ENCODE measurements at regions not wholly inside any gene's neighbourhood (a gene's known extent, or its start where the extent isn't known, plus 50 kb on each side); places are given as distances from the start of the nearest gene placed in this dataset.
A peak's percentile ranks its signal among the peaks of the same experiment; 100 is the strongest.

DNA sequence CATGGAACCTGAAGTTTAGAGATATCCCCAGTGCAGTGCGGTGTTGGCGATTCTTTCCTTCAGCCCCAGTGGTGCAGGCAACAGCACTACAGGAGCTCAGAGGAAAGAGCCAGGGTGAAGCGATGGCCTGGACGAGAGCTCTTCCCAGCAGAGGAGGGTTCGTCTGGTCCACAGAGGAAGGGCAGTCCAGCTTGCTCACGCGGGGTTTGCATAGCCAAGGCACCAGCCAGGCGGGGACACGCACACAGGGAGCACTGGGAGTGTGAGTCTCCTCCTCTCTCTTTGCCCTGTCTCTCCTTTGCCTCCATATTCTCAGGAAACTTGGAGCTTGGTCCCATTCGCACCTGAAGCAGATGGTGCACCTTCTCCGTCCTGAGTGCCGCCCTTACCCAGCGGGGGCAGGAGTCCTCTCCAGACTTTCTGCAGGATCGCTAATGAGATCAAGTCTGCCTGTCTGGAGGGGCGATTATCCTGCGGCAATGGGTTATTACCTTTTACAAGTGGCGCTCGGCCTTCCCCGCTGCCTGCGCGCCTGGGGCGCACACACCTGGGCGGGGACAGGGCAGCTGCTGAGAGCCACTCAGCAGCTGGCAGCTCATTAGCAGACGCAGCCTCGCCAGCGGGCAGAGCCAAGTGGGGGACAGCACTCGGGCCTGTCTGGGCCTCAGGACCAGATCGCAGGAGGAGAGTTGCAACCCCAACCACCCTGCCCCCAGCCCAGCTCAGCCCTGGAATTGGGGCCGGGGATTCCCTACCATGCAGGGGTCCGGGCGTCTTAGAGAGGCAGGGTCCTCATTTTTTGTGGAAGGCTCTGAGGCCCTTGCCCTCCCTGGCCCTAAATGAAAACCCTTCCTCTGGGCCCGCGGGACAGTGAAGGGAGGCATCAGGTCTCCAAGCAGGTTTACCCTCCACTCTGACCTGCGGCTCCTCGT, 119.0 kb upstream of the MEF2A start:
- intact Hi-C loops (cut with DNase I): no loop called here

DNA sequence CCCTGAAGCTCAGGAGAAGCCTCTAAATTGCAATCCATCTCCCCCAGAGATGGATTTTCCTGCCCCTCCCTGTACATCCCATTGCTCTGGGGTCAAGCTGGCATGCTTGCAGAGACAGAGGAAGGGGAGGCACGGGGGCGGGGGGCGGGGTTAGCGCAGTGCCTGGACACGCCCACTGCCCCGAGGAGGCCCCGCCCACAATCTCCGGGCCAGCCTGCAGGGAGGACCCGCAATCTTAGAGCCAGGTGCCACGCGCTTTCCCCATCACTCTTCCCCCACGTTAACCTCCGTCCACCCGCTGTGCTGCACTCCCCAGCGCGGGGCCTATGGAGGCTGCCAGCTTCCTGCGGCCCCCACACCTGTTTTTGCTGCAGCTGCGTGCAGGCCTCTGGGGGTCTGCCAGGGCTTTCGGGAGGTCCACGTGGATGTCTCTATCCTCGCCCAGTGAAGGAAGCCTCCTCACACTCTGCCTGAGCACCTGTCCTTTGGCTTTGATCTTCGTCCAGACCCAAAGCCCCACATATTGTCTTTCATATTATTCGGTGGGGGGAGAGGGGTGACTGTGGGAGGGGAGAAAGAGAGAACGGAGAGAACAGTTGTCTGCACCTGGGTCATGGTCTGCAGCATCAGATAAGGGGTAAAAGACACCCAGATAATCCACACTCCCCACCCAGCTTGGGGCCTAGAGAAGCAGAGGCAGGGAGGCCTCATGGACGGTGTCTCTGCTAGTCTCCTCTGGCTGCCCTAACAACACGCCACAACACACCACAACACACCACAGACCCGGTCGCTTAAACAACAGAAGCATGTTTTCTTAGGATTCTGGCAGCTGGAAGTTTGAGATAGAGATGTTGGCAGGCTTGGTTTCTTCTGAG, 118.0 kb upstream of the MEF2A start:
- H3K4me3 ChIP-seq: no peak overlapping the region
- H3K27me3 ChIP-seq: peaks cover 9% of the 10 kb centered on the region
- no peaks in the 10 kb centered on the region for H3K36me3 ChIP-seq (replicated peaks in 1 of 2)
- peaks cover 0 to 16% of the 10 kb centered on the region in 2 donors for H3K4me1 ChIP-seq (replicated peaks in 1 of 2)
- WGBS, 4 donors: 46 to 67% (median 54%) methylated on average over 15 to 28 of the region's 28 CpGs
- intact Hi-C loops (cut with DNase I): no loop called here
- no peaks in the 10 kb centered on the region for H3K9me3 ChIP-seq (replicated peaks in 1 of 3)
- H3K27ac ChIP-seq: no peak overlapping the region
- peak in 2 of 7 donors; percentile 9 to 17 for DNase-seq
- TF ChIP-seq POLR2A (IDR thresholded peaks at IDR 0.05): no peak
- TF ChIP-seq, protein P1, sequence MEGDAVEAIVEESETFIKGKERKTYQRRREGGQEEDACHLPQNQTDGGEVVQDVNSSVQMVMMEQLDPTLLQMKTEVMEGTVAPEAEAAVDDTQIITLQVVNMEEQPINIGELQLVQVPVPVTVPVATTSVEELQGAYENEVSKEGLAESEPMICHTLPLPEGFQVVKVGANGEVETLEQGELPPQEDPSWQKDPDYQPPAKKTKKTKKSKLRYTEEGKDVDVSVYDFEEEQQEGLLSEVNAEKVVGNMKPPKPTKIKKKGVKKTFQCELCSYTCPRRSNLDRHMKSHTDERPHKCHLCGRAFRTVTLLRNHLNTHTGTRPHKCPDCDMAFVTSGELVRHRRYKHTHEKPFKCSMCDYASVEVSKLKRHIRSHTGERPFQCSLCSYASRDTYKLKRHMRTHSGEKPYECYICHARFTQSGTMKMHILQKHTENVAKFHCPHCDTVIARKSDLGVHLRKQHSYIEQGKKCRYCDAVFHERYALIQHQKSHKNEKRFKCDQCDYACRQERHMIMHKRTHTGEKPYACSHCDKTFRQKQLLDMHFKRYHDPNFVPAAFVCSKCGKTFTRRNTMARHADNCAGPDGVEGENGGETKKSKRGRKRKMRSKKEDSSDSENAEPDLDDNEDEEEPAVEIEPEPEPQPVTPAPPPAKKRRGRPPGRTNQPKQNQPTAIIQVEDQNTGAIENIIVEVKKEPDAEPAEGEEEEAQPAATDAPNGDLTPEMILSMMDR (IDR thresholded peaks at IDR 0.05): no peak

More for the DNA sequence above, 119.0 kb upstream of the MEF2A start:
- H3K36me3 ChIP-seq (replicated peaks in 1 of 2): no peaks in the 10 kb centered on the region
- H3K27ac ChIP-seq: no peak overlapping the region
- H3K27me3 ChIP-seq: peaks cover 9% of the 10 kb centered on the region
- TF ChIP-seq, protein P1 (IDR thresholded peaks at IDR 0.05): no peak
- TF ChIP-seq POLR2A (IDR thresholded peaks at IDR 0.05): no peak
- peak in 1 of 7 donors; percentile 15 for DNase-seq
- H3K4me3 ChIP-seq: no peak overlapping the region
- H3K9me3 ChIP-seq (replicated peaks in 1 of 3): no peaks in the 10 kb centered on the region
- 80 to 84% (median 82%) methylated on average over 22 to 35 of the region's 35 CpGs for WGBS, 4 donors
- peaks cover 0 to 17% of the 10 kb centered on the region in 2 donors for H3K4me1 ChIP-seq (replicated peaks in 1 of 2)

DNA sequence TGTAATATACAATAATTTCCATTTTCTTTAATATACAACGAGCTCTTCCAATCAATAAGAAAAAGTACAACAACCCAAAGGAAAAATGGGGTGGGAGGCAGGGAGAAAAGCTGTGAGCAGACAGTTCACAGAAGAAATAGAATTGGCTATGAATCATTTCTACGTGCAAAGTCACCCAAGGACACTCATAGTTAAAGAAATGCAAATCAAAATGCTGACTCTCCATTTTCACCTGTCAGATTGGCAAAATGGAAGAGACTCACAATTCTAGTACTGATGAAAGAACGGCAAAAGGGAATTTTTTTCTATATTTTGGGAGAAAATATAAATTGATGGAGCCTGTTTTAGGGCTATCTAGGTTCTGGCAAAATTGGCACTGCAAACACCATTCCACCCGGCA, 116.3 kb upstream of the MEF2A start:
- Histone ChIP-seq H3K4me3 (no peak overlapping the region), H3K27ac (no peak overlapping the region), H3K9me3 (replicated peaks in 1 of 3) (no peaks in the 10 kb centered on the region), H3K4me1 (replicated peaks in 1 of 2) (peaks cover 6 to 28% of the 10 kb centered on the region in 2 donors), H3K36me3 (replicated peaks in 1 of 2) (no peaks in the 10 kb centered on the region), H3K27me3 (peaks cover 9% of the 10 kb centered on the region)
- TF ChIP-seq POLR2A (IDR thresholded peaks at IDR 0.05): no peak
- TF ChIP-seq, protein P1 (IDR thresholded peaks at IDR 0.05): no peak
- intact Hi-C loops (cut with DNase I): no loop called here
- 67 to 82% (median 79%) methylated on average over 4 of the region's 4 CpGs for WGBS, 4 donors
- DNase-seq: no peak

DNA sequence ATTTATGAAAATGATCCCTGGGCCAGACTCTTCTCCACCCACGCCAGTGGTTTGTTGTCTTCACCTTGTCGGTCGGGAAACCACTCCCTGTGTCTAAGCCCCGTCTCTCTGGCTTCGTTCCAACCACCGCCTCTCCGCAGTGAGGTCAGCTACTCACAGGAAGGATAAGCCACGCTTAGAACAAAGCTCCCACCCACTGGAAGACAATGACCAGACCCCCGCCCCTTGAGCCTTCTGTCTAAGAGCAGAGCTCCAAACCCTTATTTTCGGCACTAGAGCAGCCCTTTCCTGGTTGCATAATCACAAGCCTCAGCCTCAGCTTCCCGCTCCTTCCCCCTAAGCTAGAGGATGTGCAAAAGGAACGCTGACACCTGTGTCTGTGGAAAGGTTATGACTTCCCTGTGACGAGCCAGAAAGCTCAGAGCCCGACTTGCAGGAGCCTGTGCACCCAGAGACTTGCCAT, 114.9 kb upstream of the MEF2A start:
- H3K27me3 ChIP-seq: peaks cover 9% of the 10 kb centered on the region
- DNase-seq: peak; percentile 68 to 90 (median 78)
- TF ChIP-seq, protein P1 (IDR thresholded peaks at IDR 0.05): no peak
- no peak for TF ChIP-seq POLR2A (IDR thresholded peaks at IDR 0.05)
- WGBS, 4 donors: 38 to 57% (median 44%) methylated on average over 14 of the region's 14 CpGs
- H3K27ac ChIP-seq: peak overlapping the region in 3 of 5 donors; percentile 54 to 94 (median 85)
- H3K9me3 ChIP-seq (replicated peaks in 1 of 3): no peaks in the 10 kb centered on the region
- no peaks in the 10 kb centered on the region for H3K36me3 ChIP-seq (replicated peaks in 1 of 2)
- H3K4me1 ChIP-seq (replicated peaks in 1 of 2): peaks cover 6 to 31% of the 10 kb centered on the region in 2 donors
- intact Hi-C loops (cut with DNase I): no loop called here
- no peak overlapping the region for H3K4me3 ChIP-seq
